Right atrium auricular region (tissue), 2 donors: ENCODE measurements at regions not wholly inside any gene's neighbourhood (a gene's known extent, or its start where the extent isn't known, plus 50 kb on each side); places are given as distances from the start of the nearest gene placed in this dataset.

ENCODE experiments used
- DNase-seq: peaks from one replicate; pipeline ENCODE4 v3.0.0-alpha.2; 2019; ENCODE audit warnings: low spot score
- H3K27ac ChIP-seq, 2 donors: fragments of 200-600 bp; sonication (generic); 1 replicate in 1 of 2; 2 replicates in 1 of 2; pipeline ENCODE4 v1.5.1; 2016 to 2019
- H3K27me3 ChIP-seq, 2 donors: fragments of 200-600 bp; sonication (generic); one replicate each; pipeline versions ENCODE4 v1.5.1 to v1.6.0; 2017 to 2019
- H3K36me3 ChIP-seq: fragments of 200-600 bp; sonication (generic); one replicate; pipeline ENCODE4 v1.5.1; 2016
- H3K4me1 ChIP-seq, 2 donors: fragments of 200-600 bp; sonication (generic); one replicate each; pipeline versions ENCODE4 v1.5.1 to v1.6.0; 2017 to 2019
- H3K4me3 ChIP-seq, 2 donors: fragments of 200-600 bp; sonication (generic); 1 replicate in 1 of 2; 2 replicates in 1 of 2; pipeline ENCODE4 v1.5.1; 2017 to 2019; ENCODE audit warnings: mild to moderate bottlenecking in 1 of 2, moderate library complexity in 1 of 2
- H3K9me3 ChIP-seq, 2 donors: fragments of 200-600 bp; sonication (generic); one replicate each; pipeline ENCODE4 v1.5.1; 2019
- CTCF ChIP-seq, 2 donors: fragments of 200-600 bp; sonication (generic); IDR thresholded peaks; one replicate each; pipeline ENCODE4 v1.5.1; 2019; ENCODE audit warnings: antibody characterized with exemption in 2 of 2

- DNase-seq, result no peak
- H3K9me3 ChIP-seq, result no peaks in the 10 kb centered on the region
- H3K27me3 ChIP-seq, result no peaks in the 10 kb centered on the region
- no peak overlapping the region for H3K4me3 ChIP-seq
- H3K36me3 ChIP-seq, result no peaks in the 10 kb centered on the region
- H3K27ac ChIP-seq, result no peak overlapping the region
- no peaks in the 10 kb centered on the region for H3K4me1 ChIP-seq
- TF ChIP-seq CTCF (IDR thresholded peaks at IDR 0.05), result no peak
Measured at GRCh38 chr3:107308716-107309115, 68.5 kb upstream of the CCDC54 start.

DNA sequence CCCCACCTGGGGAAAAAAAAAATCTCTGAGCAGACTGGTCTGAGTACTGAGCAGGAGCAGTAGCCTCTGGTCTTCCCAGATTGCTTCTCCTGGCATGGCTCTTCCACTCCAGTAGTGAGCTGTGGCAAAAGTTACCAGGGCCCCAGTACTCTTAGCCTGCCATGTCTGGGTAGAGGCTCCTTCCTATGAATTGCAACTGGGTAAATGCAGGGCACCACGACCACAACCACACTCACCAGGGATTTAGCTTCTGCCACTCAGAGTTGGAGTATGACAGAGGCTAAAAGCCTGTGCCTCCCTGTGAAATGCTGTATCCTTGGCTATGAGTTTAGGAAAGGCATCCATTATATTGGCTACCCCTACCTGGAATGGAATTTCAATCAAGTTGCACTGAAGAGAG lies 67.9 kb upstream of the CCDC54 start:
- no peak overlapping the region for H3K27ac ChIP-seq
- no peaks in the 10 kb centered on the region for H3K27me3 ChIP-seq
- no peaks in the 10 kb centered on the region for H3K36me3 ChIP-seq
- H3K4me3 ChIP-seq, result no peak overlapping the region
- no peak for DNase-seq
- H3K4me1 ChIP-seq, result no peaks in the 10 kb centered on the region
- H3K9me3 ChIP-seq, result no peaks in the 10 kb centered on the region
- TF ChIP-seq CTCF (IDR thresholded peaks at IDR 0.05), result no peak

GRCh38 chr3:107313711-107314110 lies 63.5 kb upstream of the CCDC54 start:
- H3K27ac ChIP-seq, result no peak overlapping the region

DNA sequence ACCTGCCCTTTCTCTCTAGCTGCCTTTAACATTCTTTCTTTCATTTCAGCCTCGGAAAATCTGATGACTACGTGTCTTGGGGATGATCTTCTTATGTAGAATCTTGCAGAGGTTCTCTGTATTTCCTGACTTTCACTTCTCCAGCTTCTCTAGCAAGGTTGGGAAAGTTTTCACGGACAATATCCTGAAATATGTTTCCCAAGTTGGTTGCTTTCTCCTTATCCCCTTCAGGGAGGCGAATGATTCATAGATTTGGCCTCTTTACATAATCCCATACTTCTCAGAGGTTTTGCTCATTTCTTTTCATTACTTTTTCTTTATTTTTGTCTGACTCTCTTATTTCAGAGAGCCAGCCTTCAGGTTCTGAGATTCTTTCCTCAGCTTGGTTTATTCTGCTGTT lies 62.1 kb upstream of the CCDC54 start:
- TF ChIP-seq CTCF (IDR thresholded peaks at IDR 0.05), result no peak
- H3K4me1 ChIP-seq, result no peaks in the 10 kb centered on the region
- no peak for DNase-seq
- H3K9me3 ChIP-seq, result no peaks in the 10 kb centered on the region
- H3K4me3 ChIP-seq, result no peak overlapping the region
- no peaks in the 10 kb centered on the region for H3K36me3 ChIP-seq
- no peak overlapping the region for H3K27ac ChIP-seq
- H3K27me3 ChIP-seq, result no peaks in the 10 kb centered on the region

More at GRCh38 chr3:107313711-107314110, 63.5 kb upstream of the CCDC54 start:
- no peak for DNase-seq
- Histone ChIP-seq H3K27me3 (no peaks in the 10 kb centered on the region), H3K4me1 (no peaks in the 10 kb centered on the region), H3K4me3 (no peak overlapping the region), H3K9me3 (no peaks in the 10 kb centered on the region), H3K36me3 (no peaks in the 10 kb centered on the region)
- TF ChIP-seq CTCF (IDR thresholded peaks at IDR 0.05), result no peak

DNA sequence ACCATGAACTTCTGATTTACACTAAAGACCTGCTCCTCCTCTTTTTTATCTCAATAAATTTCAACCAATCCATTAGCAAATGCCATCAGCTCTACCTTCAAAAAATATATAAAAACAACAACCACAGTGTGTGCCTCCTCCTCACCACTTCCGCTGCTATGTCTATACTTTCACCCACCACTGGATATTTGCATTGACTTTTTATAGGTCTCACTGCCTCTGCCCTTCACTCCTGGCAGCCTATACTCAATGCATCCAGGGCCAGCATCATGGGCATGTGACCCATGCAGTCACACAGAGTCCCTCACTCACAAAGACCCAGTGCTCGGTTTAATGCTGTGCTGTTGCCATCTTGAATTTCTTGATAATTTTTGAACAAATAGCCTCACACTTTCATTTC lies 53.5 kb upstream of the CCDC54 start:
- no peak for DNase-seq
- TF ChIP-seq CTCF (IDR thresholded peaks at IDR 0.05), result no peak
- H3K36me3 ChIP-seq, result no peaks in the 10 kb centered on the region
- H3K27me3 ChIP-seq, result no peaks in the 10 kb centered on the region
- no peak overlapping the region for H3K27ac ChIP-seq
- H3K9me3 ChIP-seq, result no peaks in the 10 kb centered on the region
- H3K4me1 ChIP-seq, result no peaks in the 10 kb centered on the region
- no peak overlapping the region for H3K4me3 ChIP-seq

- Histone ChIP-seq H3K27ac (no peak overlapping the region), H3K9me3 (no peaks in the 10 kb centered on the region), H3K36me3 (no peaks in the 10 kb centered on the region), H3K4me3 (no peak overlapping the region), H3K27me3 (no peaks in the 10 kb centered on the region), H3K4me1 (no peaks in the 10 kb centered on the region)
- no peak for DNase-seq
- no peak for TF ChIP-seq CTCF (IDR thresholded peaks at IDR 0.05)
Measured at GRCh38 chr3:107325446-107325845, 51.8 kb upstream of the CCDC54 start.
